SHP77 (cell line): ENCODE measurements at regions not wholly inside any gene's neighbourhood (a gene's known extent, or its start where the extent isn't known, plus 50 kb on each side); places are given as distances from the start of the nearest gene placed in this dataset.
A peak's percentile ranks its signal among the peaks of the same experiment; 100 is the strongest.

Experiments
- DNase-seq, 2 experiments: peaks; one replicate each; lab custom pipeline; 2025; lab: John Stamatoyannopoulos, UW

- DNase-seq, result no peak
Observed at GRCh38 chr20:62545901-62546525, 70.2 kb upstream of the GATA5 start.

DNA sequence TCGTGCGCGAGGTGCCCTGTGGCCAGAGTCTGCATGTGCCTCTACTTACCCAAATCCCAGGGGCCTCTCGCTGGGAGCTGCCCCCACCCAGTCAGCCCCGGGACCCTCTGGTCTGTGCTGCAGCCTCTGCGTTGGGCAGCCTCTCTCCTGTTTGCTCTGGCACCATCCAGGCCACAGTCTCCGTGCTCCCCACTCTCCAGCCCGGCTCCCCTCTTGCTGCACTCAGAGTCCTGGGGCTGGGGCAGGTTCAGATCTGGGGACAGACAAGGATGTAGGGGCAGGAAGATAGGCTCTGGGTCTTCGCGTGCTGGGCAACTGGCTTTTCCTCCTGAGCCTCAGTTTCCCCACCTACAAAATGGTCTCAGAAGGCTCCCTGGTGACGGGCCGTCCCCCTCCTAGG lies 70.8 kb upstream of the GATA5 start:
- DNase-seq, result no peak

GRCh38 chr20:62547364-62547763 lies 71.6 kb upstream of the GATA5 start:
- DNase-seq, result no peak

DNA sequence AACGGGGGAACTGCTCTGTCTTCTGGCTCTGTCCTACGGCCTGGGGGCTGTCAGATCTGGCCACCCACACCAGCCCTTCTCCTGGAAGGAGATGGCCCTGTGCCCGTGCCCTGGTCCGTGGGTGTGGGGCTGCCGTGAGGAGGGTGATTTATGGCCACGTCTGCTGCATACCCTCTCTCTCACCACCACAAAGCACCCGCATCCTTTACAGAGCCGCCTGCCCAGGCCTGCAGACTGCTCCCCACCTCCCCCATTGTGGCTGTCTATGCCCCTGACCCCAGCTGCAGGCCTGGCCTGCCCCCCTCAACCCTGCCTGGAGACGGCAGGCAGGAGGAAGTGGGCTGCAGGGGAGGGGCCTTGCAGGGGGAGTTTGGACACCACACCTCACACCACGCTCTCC lies 72.7 kb upstream of the GATA5 start:
- no peak for DNase-seq

DNA sequence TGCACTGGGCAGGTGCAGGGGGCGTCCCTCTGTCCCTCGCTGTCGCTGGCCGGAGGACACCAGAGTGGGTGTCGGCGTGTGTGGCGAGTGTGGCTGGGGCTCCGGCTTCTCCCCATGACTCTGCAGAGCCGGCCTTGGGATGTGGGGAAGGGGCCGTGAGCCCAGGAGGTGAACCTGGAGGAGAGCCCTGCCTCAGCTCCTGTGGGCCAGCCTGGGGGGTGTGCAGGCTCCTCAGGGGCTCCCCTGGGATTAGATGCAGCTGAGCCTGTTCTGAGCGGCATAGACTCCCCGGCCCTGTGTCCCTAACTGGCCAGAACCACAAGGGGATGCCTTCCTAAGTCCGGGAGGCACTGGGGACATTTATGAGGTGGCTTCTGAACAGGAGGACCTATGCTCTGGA lies 73.2 kb upstream of the GATA5 start:
- DNase-seq, result no peak

DNA sequence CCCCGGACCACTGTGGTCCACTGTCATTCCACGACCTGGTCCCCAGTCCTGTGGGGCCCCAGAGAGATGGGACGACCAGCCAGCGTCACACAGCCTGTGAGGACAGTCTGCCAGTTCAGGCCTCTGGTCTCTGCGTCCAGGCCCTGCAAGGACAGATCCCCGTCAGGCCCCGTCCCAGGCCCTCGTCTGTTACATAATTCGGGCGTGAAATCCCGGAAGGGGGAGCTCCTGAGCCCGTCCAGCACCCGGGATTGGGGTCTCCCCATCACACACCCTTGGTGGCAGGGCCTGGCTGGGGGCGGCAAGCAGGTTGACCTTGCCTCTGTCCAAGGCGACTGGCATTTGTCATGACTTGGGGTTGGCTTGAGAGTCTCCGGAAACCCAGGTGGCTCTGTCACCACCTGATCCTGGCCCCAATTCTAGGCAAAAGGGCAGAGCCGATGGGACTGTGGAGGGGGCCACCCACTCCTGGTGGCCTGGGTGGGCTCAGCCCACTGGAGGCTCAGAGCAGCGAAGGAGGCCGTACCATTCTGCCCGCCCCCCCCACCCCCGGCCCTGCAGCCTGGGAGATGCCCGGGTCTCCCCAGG lies 73.8 kb upstream of the GATA5 start:
- DNase-seq, result no peak

DNA sequence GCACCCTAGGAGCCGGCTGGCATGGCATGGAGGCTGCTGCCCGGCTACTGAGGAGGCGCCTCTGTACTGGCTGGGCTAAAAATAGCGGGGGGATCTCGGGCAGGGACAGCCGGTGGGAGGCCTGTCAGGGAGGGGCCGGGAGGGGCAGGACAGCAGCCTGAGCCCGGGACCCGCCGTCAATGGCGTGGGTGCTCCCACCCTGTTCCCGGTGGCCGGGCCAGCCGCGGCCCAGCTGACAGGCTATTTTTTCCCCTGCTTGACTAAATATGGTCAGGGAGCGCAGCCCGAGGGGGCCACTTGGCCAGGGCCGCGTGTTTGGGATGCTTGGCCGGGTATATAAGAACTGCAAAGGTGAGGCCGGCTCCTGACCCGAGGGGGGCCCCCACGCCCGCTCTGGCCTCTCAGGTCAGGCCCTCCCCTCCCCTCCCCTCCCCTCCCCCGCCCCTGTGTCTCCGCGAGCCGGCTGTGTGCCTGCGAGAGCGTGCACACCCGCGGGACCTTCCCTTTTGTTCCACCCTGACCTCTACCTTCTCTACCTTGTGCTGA lies 74.4 kb upstream of the GATA5 start:
- DNase-seq, result no peak

DNA sequence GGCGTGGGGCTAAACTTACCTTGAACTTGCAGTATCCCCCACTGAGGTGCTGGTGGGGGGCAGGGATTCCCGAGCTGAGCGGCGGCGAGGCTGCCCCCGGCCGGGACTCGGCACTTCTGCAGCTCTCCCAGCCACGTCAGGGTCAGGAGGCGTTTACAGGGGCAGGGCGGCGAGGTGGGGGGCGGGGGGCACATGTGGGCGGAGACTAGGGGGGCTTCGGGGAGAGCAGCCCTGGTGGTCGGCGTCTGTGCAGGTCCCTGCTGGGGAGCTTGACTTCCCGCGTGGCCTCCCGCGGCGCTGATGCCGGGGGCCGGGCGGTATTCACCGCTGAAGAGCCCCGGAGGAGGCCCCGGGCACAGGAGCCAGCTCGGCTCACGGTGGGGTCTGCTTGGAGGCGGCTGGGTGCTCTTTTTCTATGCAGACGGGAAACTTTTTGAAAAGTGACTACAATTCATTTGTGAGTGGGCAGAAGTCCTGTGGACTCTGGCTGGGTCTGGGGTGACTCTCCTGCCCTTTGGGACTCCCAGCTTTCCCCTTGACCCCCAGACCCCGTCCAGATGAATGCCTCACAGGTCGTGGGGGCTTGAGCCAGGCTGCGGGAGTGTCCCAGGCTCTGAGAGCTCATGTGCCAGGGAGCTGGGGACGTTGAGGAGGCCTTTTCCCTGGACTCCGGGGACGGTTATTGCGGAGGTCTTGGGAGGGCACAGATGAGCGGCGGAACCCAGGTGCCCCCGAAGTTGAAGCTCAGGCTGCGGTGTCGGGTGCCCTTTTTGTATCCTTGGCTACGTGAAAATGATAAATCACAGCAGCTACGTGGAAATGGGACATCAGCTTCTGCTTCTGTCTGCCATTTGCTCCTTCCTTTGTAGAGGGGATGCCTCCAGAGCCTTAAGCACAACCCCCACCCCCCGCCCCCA lies 75.9 kb upstream of the GATA5 start:
- no peak for DNase-seq

- no peak for DNase-seq
Observed at GRCh38 chr20:62552613-62553012, 76.8 kb upstream of the GATA5 start.

DNA sequence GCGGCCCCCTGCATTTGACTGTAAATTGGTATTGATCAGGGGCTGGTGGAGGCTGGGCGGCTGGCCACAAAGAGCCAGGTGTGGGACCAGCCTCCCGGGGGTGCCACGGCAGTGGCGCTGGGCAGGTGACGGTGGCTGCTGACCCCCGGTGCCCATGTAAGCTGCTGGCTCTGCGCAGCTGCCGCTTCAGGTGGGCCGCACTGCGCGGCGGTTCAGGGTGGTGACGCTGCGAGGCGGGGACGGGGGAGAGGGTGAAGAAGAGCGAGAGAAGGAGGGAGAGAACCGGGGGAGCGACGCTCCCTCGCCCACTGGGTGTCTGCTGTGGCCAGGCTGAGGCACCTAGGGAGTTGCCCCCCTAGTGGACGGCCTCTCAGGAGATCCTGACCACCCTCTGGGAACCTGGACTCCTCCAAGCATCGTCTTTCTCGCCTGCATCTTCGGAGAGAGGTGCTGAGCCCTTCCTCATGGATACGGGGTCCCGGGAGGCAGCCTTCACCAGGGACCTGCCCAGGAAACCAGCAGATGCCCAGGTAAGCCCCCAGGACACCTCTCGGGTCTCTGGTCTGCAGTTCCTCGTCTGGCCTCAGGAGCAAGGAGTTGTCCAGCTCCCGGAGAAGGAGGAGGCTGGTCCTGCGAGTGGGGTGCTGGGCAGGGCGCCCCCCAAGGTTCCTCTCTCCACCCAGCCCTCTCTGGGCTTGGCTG lies 77.5 kb upstream of the GATA5 start:
- DNase-seq, result no peak

- no peak for DNase-seq
Observed at GRCh38 chr20:62553838-62554161, 78.0 kb upstream of the GATA5 start.

- peak in 1 of 2 experiments; percentile 21 for DNase-seq
Observed at GRCh38 chr20:62554214-62554897, 78.6 kb upstream of the GATA5 start.

DNA sequence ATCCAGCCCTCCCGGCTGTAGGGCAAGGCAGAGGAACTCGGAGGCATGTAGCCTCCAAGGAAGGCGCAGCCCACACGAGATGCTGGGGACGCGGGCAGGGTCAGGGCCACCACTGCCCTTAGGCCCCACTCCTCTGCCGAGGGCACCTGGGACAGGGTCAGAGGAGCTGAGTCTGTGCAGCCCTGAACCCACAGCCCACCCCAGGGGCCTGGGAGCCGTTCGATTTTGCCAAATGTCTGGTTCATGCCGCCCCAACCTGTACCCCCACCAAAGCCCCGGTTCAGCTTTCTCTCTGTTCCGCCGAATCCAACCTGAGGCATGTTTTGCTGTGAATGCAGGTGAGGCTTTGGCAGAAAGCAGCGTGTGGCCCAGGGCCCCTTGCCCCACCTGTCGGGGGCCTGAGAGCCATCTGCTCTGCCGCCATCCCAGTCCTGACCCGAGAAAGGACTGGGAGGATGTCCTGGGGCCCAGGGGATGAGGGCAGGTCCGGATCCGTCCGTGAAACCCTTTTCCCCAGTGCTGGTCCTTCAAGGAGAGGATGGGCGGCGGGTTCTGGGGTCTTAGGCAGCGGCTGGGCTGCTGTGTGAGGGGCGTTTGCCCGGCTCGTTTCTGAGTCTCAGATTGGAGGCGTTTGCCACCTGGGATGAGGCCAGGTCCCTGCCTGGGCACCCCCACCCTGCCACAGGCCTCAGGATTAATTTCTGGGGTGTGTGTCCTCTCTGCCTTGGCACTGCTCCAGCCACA lies 79.3 kb upstream of the GATA5 start:
- DNase-seq, result no peak

GRCh38 chr20:62555642-62556420 lies 80.0 kb upstream of the GATA5 start:
- DNase-seq, result peak in 1 of 2 experiments; percentile 32

DNA sequence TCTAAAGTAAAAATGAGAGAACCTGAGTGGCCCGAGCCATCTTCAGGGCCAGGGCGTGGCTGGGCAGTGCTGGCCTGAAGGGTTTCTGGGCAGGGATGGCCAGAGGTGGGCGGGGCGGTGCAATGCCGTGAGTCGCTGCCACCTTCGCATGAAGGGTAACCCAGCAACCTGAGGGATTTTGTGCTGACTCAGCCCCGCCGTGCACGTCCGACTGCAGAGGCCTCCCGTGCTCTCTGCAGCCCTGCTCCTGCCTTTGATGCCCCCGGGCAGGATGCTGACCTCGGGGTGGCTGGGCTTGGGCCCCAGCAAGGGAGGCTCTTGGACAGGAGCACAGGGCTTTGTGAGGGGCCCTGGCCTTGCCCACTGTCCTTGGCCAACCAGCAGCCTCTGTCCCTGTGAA lies 81.7 kb upstream of the GATA5 start:
- no peak for DNase-seq

DNA sequence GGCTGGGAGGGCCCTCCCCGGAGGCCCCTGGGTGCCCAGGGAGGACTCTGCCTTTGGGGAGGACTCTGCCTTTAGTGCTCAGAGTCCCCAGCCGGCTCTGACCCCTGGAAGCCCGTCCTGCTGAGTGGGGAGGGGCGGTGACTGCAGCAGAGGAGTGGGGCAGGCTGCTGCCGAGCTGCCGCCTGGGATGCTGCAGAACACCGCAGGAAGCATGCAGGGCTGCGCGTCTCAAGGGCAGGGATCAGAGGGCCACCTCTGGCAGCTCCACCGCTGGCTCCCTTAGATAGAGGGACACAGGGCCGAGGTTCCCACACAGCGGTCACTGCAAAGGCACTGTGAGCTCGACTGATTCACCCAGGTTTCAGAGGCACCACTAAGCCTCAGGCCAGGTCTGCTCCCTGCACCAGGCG lies 82.2 kb upstream of the GATA5 start:
- DNase-seq, result no peak

GRCh38 chr20:62558779-62559178 lies 83.0 kb upstream of the GATA5 start:
- DNase-seq, result peak in 1 of 2 experiments; percentile 23

- no peak for DNase-seq
Observed at GRCh38 chr20:62560162-62560561, 82.1 kb upstream of the SLCO4A1 start.

DNA sequence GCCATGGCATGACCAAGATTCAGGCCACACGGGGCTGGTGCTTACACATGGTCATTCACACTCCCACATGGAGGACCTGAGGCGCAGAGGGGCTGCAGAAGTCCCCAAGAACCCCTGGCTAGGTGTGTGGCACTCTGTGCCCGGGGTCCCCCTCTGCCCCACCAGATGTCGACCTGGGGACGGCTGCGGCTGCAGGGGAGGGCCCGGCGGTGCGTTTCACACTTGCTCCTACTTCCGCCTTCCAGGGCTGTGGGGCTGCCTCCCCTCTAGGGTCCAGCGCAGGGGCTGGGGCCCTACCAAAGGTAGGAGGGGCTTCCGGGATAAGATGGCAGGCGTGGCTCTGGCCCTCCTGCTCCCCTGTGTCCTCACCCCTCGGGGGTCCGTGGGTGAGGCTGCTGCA lies 81.1 kb upstream of the SLCO4A1 start:
- no peak for DNase-seq

GRCh38 chr20:62561948-62562347 lies 80.4 kb upstream of the SLCO4A1 start:
- DNase-seq, result no peak
